GM21529 (cell line): ENCODE measurements at regions not wholly inside any gene's neighbourhood (a gene's known extent, or its start where the extent isn't known, plus 50 kb on each side); places are given as distances from the start of the nearest gene placed in this dataset.
"Not testable (repeated sequence)": the region's sequence is repeated elsewhere in the genome, so short reads cannot be mapped to it uniquely, and the experiment has no call there.

Source experiments
- ATAC-seq: cut with Tn5 transposase; IDR thresholded peaks from one replicate; pipeline ENCODE4 v1.9.1; 2021; ENCODE audit not compliant: unreplicated experiment

DNA sequence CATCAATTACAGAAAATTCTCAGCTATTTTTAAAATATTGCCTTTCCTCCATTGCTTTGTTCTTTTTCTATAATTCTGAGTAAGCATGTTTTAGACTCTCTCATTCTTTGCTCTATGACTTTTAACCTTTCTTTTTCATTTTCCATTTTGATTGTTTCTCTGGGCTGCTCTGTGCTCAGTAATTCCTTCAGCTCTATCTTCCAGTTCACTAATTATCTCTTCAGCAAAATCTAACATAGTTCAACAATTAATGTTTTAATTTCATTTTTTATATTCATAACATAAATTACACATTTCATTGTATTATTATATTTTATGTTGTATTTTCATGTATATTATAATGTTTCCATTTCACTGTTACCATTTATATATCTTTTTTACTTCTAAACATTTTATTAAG lies 198.8 kb upstream of the NOX3 start:
- no peak for ATAC-seq

DNA sequence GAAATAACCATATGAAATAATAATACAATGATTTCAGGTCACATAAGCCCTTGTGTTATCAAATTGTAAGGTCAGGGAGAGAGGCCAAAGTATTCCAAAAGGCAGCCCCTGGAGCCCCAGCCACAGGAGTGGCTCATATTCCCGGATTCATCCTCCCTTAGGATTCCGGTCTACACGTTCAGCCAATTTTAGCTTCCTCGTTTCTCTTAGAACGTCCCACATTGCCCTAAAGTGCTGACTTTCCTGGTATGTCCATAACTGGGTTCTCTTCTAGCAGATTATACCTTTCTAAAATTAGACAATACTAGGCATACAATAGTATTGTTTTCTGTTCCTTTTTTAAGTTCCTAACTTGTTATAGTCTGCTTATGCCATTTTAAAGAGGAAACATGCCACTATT lies 192.7 kb upstream of the NOX3 start:
- no peak for ATAC-seq

DNA sequence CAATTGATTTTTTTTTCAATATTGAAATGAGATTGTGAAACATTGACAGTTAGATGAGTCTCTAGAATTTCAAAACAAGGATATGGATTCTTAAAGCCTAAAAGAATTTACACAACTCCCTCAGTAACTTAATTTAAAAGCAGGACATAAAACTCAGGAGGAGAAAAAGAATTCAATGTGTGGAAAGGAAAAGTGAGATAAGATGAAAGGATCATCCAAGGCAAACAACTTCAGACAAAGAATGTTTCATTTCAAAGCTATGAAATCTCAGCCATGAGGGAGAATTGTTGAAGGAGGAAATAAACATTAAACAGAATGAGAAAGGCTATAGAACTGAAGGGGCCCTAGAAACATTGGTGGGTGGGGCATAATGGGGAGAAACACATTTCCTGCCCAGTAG lies 191.7 kb upstream of the NOX3 start:
- ATAC-seq, result no peak

DNA sequence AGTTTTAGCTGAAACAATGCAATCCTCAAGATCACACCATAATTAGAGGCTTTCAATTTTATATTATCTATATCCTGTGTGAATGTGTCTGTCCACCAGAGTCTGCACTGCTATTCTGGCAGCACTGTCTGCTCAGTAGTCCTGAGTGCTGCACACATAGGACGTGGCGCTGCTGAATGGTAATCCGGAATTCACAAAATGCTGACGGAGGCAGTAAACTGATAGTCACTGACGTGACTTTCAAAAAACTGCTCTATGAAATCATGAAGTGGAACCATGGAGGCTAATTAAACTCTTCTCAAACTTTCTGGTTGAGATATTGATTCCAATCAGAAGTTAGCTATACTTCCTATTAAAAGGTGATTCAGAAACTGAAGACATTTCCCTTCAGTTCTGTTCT lies 190.8 kb upstream of the NOX3 start:
- no peak for ATAC-seq

DNA sequence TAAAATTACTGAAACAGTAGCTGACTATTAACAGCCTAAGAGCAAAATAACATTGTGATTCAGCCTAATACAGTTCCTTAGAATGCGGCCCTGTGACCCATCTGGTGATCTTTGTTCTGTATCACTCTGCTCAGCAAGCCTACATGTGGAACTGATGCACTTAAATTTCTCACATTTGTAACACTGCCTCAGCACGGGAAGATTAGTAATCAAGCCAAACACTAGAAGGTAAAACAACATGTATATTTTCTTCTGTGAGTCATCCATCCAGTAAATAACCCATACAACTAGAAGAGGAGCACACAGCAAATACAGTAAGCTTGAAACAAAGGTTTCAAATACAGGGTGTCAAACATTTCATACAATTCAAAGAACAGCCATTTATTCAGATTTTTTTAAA lies 189.7 kb upstream of the NOX3 start:
- ATAC-seq, result no peak

DNA sequence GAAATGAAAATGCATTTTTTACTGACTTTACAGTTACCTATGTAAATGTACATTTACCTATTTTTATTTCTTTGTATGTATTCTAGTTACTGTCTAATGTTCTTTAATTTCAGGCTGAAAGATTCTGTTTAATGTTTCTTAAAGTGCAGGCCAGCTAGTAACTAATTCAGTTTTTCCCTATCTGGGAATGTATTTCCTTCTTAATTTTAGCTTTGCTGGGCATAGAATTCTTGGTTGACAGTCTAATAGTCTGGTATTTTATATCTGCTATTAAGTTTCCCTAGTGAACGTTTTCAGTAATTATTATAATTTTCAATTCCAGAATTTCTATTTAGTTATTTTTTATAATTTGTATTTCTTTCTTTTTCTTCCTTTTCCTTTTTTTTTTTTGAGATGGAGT lies 186.0 kb upstream of the NOX3 start:
- no peak for ATAC-seq

DNA sequence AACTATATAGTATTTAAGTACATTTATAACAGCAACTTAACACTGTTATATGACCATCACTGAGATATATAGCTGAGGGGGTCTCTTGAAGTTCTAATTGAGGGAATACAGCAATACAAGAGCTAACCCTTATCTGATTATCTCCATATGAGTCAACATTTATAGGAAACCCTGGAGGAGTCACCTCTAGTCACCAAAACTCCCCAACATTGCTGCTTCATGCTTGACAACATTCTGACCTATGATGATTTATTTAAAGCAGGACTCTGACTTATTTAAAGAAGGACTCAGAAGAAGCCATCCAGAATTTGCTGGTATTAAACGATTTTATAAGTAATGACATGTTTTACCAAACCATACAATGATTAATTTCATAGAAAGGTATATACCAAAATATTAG lies 182.6 kb upstream of the NOX3 start:
- ATAC-seq, result no peak

DNA sequence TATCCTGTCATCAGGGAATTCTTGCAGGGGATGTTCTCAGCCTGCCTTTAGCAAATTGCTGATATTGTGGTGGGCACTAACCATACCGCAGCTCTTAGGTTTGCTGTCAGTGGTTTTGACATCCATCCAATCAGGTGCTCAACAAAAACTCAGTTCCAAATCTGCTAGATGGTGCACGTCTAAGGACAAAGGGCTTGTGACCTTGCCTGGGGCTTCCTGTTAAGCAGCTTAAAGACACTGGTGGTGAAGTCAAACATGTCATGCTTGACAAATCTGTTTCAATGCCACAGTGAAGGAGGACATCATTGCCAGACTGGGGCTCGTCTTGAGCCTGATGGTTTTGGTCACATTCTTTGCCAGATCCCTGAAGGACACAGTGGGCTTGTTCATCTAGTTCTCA lies 179.8 kb upstream of the NOX3 start:
- ATAC-seq, result no peak

DNA sequence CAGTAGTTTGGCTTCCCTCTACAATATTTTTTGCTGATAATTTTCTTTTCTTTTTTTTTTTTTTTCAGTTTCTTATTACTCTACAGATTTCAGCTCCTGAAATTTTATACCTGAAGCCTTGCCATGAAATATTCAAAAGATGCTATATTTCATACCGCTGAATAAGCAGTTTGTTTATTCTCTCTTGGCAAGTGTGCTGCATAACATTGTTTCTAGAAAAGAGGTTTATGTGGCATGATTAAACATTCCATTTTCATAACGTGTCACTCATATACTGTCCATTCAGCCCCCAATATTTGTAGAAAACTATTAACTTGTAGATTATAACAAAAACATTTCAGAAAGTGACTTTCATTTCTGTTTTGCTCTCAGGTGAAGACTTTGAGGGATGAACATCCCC lies 174.4 kb upstream of the NOX3 start:
- ATAC-seq, result no peak

DNA sequence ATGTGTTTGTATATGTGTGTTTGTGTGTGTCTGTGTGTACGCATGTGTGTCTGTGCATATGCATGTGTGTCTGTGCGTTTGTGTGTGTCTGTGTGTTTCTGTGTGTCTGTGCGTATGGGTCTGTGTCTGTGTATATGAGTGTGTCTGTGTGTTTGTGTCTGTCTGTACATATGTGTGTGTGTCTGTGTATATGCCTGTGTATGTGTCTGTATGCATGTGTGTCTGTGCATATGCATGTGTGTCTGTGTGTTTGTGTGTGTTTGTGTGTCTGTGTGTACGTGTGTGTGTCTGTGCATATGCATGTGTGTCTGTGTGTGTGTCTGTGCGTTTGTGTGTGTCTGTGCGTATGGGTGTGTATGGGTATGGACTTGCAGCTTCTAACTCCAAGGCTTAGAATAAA lies 174.0 kb upstream of the NOX3 start:
- no peak for ATAC-seq

DNA sequence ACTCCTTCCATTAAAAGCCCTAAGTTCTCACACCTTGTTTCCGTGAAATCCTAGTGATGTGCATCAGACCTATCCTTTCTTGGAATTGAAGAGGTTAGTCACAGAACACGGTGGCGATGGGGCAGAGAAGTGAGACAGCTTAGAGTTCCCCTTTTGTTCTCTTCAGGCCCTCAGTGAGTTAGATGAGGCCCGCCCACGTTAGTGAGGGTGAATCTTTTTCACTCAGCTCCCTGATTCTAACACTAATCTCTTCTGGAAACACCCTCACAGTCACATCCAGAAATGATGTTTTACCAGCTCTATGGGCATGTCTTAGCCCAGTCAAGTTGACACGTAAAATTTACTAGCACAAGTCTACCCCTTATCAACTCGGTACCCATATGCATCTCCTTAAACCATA lies 172.7 kb upstream of the NOX3 start:
- ATAC-seq, result peak; percentile 96

DNA sequence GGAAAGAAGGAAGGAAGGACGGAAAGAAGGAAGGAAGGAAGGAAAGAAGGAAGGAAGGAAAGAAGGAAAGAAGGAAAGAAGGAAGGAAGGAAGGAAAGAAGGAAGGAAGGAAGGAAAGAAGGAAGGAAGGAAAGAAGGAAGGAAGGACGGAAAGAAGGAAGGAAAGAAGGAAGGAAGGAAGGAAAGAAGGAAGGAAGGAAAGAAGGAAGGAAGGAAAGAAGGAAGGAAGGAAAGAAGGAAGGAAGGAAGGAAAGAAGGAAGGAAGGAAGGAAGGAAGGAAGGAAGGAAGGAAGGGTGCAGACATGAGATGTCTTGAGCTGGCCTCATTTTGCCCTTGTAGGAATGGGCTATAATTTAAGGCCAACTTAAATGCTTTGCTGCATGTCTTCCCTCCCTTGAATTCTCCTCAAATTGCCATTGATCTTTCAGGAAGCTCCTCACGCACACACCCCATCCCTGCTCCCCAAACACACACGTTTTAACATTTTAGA lies 172.1 kb upstream of the NOX3 start:
- not testable (repeated sequence) for ATAC-seq

DNA sequence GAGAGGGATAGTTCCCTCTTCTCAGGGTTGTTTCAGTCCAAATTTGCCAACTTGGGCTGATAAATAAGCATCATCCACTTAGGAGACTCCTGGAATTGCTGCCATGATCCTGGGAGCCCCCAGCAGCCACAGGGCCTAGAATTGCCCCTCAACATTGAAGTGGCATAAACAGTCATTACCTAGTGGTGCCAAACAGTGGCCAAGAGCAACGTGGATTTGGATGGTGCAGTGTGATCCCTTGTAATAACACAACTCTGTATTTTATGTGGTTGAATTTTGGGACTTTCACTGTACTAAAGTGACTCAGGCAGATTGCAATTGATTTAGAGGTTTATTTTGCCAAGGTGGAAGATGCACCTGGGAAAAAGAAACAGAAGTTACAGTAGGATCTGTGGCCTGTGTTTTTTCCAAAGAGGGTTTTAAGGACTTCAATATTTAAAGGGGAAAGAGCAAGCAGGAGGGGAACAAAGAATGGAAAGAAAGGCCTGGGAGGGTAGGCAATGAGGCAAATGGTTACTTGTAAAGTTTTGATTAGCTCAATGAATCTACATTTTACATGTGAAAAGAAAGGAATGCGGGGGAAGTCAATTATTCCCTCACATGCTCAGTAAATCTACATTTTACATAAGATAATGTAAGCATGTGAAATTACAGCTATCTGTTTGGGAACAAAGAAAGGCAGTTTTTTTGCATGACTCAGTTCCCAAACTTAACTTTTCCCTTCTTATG lies 168.0 kb upstream of the NOX3 start:
- no peak for ATAC-seq

DNA sequence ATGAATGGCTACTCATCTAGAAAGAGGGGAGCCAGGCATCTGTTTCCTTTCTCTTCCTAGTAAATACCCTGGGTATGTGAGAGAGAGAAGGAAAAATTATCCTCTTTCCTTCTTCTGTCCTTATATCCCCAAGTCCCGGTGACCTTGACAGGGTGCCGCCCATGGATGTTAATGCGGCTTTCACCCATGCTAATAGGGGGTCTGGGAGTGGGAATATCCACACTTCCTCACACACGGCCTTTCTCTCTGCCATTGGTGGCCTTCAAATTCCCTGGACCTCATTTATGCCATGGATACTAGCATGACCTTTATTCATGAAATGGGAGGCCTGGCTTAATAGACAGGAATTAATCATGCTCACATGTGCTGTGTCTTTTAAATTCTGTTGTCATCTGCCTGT lies 159.0 kb upstream of the NOX3 start:
- ATAC-seq, result no peak

DNA sequence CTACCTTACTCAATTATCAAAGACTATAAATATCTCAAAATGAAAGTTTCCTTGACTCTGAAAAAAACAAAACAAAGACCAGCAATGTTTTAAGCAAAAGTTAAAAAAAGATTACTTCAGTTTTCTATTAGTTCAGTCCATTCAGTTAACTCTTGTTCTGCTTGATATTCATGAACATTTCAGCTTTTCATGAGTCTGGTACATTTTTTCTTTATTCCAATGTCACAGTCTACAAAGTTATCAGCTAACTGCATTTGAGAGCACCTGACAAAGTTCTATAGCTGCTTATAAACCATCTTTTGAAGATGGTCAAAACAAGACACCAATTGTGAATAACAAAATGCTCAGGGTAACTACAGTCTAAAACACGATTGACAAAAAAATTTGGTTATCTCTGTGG lies 156.1 kb upstream of the NOX3 start:
- ATAC-seq, result no peak

DNA sequence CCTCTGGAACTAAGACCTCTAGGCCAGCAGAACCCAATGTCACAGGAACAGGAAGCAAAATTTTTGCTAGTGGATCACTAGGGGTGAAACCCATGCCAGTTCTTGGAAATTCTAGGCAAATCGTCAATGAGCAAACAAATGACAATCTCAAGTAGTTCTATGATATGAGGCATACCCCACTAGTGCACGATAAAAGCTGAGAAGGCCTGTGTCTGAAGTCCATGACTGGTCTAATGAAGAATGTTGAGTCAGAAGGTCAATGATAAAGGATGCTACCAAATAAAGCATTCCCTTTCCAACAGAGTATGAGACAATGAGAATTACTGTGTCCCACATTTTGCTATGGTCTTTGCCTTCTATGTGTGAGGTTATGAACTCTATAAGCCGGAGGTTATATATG lies 149.4 kb upstream of the NOX3 start:
- ATAC-seq, result no peak

DNA sequence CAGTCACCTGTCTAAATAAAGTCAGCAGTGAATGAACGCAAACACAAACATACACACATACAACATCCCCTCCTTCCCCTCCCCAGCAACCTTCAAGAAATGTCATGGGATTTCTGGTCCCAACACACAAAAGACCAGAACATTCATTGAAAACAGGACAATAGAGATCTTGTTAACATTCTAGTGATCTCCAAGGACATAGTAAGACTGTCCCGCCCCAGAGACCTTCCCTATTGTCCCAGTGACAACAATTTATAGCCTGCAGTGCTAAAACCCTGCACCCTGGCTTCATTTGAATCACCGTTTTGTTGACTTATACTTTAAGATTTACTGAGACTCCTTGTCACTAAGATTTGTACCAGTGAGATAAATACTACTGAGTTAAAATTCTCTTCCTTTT lies 143.9 kb upstream of the NOX3 start:
- no peak for ATAC-seq

DNA sequence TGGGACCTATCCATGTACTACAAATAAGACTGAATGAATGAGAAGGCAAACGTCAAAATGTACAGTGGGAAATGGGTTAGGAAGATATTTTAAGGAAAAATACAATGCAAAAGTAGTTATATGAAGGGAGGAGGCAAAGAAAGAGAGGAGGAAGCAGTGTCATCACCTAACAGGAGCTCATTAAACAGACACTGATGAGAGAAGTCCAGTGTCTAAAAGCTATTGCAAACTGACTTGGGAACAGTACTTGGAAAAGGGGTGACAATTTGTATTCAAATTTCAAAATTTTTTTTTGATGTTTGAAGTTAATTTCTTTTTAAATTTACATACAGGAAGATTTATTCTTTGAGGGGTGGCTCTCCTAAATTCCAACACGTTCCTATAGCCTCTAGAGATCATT lies 143.5 kb upstream of the NOX3 start:
- ATAC-seq, result no peak

DNA sequence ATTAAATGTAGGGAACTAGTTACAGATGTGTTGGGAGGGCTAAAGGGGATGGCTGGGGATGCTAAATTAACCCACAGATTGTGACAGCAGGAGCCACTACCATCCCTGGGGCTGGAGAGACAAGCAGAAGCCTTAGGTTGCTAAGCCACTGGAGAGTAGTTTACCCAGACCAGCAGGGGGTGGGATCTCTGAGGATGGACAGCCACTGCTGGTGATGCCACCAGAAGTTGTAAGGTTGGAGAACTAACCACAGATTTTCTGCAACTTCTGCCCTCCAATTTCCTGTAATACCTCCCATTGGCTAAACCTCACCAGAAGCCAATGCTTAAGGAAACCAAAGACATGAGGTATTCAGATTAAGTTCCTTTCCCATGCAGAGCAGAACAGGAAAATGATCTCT lies 139.6 kb upstream of the NOX3 start:
- no peak for ATAC-seq

DNA sequence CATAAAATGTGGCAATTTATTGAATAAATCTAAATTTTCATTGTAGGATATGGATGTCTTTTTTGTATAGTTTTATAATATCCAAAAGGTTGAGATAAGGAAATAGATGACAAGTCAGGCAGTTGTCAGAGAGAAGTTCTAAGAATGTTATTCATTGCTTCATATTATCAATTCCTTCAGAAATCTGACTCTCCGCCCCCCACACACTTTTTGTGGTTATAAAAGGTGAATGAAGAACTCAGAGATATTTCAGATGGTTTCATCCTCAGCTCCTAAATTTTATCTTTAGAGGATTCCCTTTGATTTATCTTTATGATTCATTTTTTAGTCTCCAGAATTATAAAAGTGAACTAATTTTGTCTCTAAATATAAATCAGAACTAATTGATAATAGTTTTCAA lies 136.1 kb upstream of the NOX3 start:
- no peak for ATAC-seq

DNA sequence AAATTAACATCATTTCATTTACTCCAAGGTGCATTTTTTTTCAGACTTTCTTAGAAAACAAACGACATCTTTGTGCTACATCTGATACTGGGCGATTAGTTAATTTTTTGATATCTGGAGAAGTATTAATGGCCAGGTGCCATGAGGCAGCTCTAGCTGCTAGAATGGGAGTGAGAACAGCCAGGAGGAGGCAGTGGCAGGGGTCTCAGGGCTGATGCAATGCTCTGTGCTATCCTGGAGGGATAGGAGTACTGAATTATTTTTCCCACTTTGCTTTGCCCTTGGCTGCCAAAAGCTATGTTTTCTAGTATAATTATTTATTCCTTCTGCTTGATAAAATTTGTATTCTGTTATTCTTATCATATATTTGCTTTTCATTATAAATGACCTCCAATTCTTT lies 133.6 kb upstream of the NOX3 start:
- ATAC-seq, result no peak

DNA sequence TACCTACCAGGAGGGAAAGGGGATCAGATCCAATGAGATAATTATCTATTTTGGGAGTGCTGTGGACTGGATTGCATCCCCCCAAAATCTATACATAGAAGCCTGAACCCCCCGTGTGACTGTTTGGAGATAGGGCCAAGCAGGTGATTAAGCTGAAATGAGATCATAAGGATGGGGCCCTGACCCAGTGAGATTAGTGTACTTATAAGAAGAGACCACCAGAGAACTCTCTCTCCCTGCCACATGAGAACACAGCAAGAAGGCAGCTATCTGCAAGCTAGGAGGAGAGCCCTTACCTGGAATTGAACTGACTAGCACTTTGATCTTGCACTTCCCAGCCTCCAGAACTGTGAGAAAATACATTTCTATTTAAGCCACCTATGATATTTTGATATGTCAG lies 132.2 kb upstream of the NOX3 start:
- ATAC-seq, result no peak

DNA sequence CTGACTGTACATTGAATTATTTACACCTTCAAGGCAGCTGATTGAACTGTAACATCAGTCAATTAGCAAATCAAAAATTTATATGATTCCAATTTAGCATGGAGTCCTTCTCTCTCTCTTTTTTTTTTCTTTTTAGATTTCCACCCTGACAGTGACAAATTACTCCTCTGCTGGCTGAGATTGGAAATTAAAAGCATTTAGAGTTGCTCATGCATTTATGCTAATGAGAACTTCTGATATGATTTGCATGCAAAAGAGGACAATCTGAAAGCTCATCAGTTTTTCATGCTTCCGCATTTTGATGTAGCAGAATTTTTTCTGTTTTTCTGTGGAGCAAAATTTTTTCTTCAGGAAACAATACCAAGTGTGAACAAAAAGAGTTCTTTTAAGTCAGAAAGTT lies 130.5 kb upstream of the NOX3 start:
- ATAC-seq, result no peak
